ENCODE measurements at regions not wholly inside any gene's neighbourhood (a gene's known extent, or its start where the extent isn't known, plus 50 kb on each side); places are given as distances from the start of the nearest gene placed in this dataset.

- TF ChIP-seq CTCF (IDR thresholded peaks at IDR 0.05) (peak in 2 of 3 donors; percentile 16 to 33), POLR2AphosphoS5 (IDR thresholded peaks at IDR 0.05) (no peak), POLR2A (IDR thresholded peaks at IDR 0.05) (no peak)
Observed at GRCh38 chr3:76107935-76108570, 322.7 kb upstream of the ZNF717 start.

Data from breast epithelium (tissue), 3 donors.